HEK293T (cell line): ENCODE measurements at regions not wholly inside any gene's neighbourhood (a gene's known extent, or its start where the extent isn't known, plus 50 kb on each side); places are given as distances from the start of the nearest gene placed in this dataset.

Experiments used
- CTCF ChIA-PET: fragments of 350-600 bp; formaldehyde crosslinking; extraction: SDS; loops from one replicate; lab custom pipeline; 2021; ENCODE audit warnings: antibody characterized with exemption, inconsistent platforms; lab: Yijun Ruan, JAX
- POLR2A ChIA-PET: fragments of 350-600 bp; formaldehyde crosslinking; extraction: SDS; loops from one replicate; lab custom pipeline; 2020; ENCODE audit warnings: antibody characterized with exemption, inconsistent platforms; lab: Yijun Ruan, JAX
- DNase-seq: peaks from one replicate; pipeline ENCODE4 v3.0.0; 2012; ENCODE audit warnings: mixed read lengths; ENCODE audit errors: extremely low spot score
- ARNT ChIP-seq: fragments of 450-650 bp; IDR thresholded peaks from 2 replicates; pipeline ENCODE4 v1.6.1; 2017; ENCODE audit warnings: mild to moderate bottlenecking
- BHLHE40 ChIP-seq: fragments of 450-650 bp; IDR thresholded peaks from 2 replicates; pipeline ENCODE4 v1.6.1; 2016; ENCODE audit warnings: mild to moderate bottlenecking, moderate library complexity, borderline replicate concordance
- CTBP1 ChIP-seq: fragments of 450-650 bp; IDR thresholded peaks from 2 replicates; pipeline ENCODE4 v1.6.1; 2016; ENCODE audit warnings: borderline replicate concordance
- ELF4 ChIP-seq: fragments of 450-650 bp; IDR thresholded peaks from 2 replicates; pipeline ENCODE4 v1.6.1; 2017; ENCODE audit warnings: antibody characterized with exemption
- FOXA1 ChIP-seq: fragments of 450-650 bp; IDR thresholded peaks from 2 replicates; pipeline ENCODE4 v1.6.1; 2016; ENCODE audit warnings: mild to moderate bottlenecking
- FOXK2 ChIP-seq: fragments of 450-650 bp; IDR thresholded peaks from 2 replicates; pipeline ENCODE4 v1.6.1; 2016; ENCODE audit warnings: mild to moderate bottlenecking
- FOXM1 ChIP-seq: fragments of 450-650 bp; IDR thresholded peaks from 2 replicates; pipeline ENCODE4 v1.6.1; 2017; ENCODE audit warnings: mild to moderate bottlenecking, borderline replicate concordance
- HDGF ChIP-seq: fragments of 450-650 bp; IDR thresholded peaks from 2 replicates; pipeline ENCODE4 v1.6.1; 2017; ENCODE audit warnings: antibody characterized with exemption, borderline replicate concordance
- L3MBTL2 ChIP-seq: fragments of 450-650 bp; conservative IDR thresholded peaks from 2 replicates; pipeline ENCODE4 v1.6.1; 2016; ENCODE audit warnings: mild to moderate bottlenecking
- LEF1 ChIP-seq: fragments of 450-650 bp; IDR thresholded peaks from 2 replicates; pipeline ENCODE4 v1.6.1; 2017; ENCODE audit warnings: mild to moderate bottlenecking, borderline replicate concordance
- NFRKB ChIP-seq: fragments of 450-650 bp; IDR thresholded peaks from 2 replicates; pipeline ENCODE4 v1.6.1; 2016; ENCODE audit warnings: mild to moderate bottlenecking, moderate library complexity
- PKNOX1 ChIP-seq: fragments of 450-650 bp; IDR thresholded peaks from 2 replicates; pipeline ENCODE4 v1.6.1; 2016
- SP1 ChIP-seq: fragments of 450-650 bp; IDR thresholded peaks from 2 replicates; pipeline ENCODE4 v1.6.1; 2017
- SUZ12 ChIP-seq: fragments of 450-650 bp; IDR thresholded peaks from 2 replicates; pipeline ENCODE4 v1.6.1; 2016; ENCODE audit warnings: mild to moderate bottlenecking
- TARDBP ChIP-seq: fragments of 450-650 bp; IDR thresholded peaks from 2 replicates; pipeline ENCODE4 v1.6.1; 2016
- ZNF384 ChIP-seq: fragments of 450-650 bp; IDR thresholded peaks from 2 replicates; pipeline ENCODE4 v1.6.1; 2016

- TF ChIP-seq SUZ12 = no peak
- TF ChIP-seq FOXA1 = no peak
- TF ChIP-seq ARNT = no peak
- no peak for TF ChIP-seq LEF1
- no peak for TF ChIP-seq NFRKB
- no peak for DNase-seq
- CTCF ChIA-PET = no interaction called here
- POLR2A ChIA-PET = no interaction called here
Measured at GRCh38 chr13:106874323-106874722, 306.4 kb upstream of the ARGLU1 start.

- CTCF ChIA-PET = no interaction called here
- DNase-seq = no peak
- POLR2A ChIA-PET = no interaction called here
- no peak for TF ChIP-seq NFRKB
- no peak for TF ChIP-seq TARDBP
- TF ChIP-seq FOXK2 = no peak
- TF ChIP-seq L3MBTL2 = no peak
- no peak for TF ChIP-seq FOXA1
- TF ChIP-seq PKNOX1 = no peak
- no peak for TF ChIP-seq ELF4
- no peak for TF ChIP-seq BHLHE40
- no peak for TF ChIP-seq SP1
- no peak for TF ChIP-seq ARNT
- TF ChIP-seq ZNF384 = no peak
- no peak for TF ChIP-seq FOXM1
- no peak for TF ChIP-seq HDGF
Measured at GRCh38 chr13:106873810-106874209, 305.9 kb upstream of the ARGLU1 start.

- POLR2A ChIA-PET = interaction anchor here (1.3 kb wide), 1 partner anchor 17 kb away, joined by 4 read pairs; no protein-coding TSS in a partner anchor
- CTCF ChIA-PET = no interaction called here
- TF ChIP-seq FOXA1 = no peak
- TF ChIP-seq TARDBP = no peak
- TF ChIP-seq ZNF384 = no peak
- no peak for TF ChIP-seq FOXM1
- DNase-seq = peak; percentile 8
Measured at GRCh38 chr13:106867249-106867648, 299.3 kb upstream of the ARGLU1 start.

- ChIA-PET CTCF (no interaction called here), POLR2A (no interaction called here)
- TF ChIP-seq L3MBTL2 = no peak
- no peak for TF ChIP-seq SUZ12
- TF ChIP-seq PKNOX1 = no peak
- no peak for TF ChIP-seq FOXM1
- no peak for TF ChIP-seq SP1
- no peak for TF ChIP-seq CTBP1
- TF ChIP-seq HDGF = no peak
- TF ChIP-seq FOXA1 = no peak
- no peak for TF ChIP-seq NFRKB
- no peak for TF ChIP-seq ARNT
Measured at GRCh38 chr13:106865716-106866440, 297.9 kb upstream of the ARGLU1 start.

GRCh38 chr13:106859533-106859904 is 291.6 kb upstream of the ARGLU1 start:
- POLR2A ChIA-PET = interaction anchor here (1.0 kb wide), 1 partner anchor 9 kb away, joined by 3 read pairs; no protein-coding TSS in a partner anchor
- CTCF ChIA-PET = interaction anchor here (0.9 kb wide), 1 partner anchor 60 kb away, joined by 3 read pairs; no protein-coding TSS in a partner anchor
- peak; percentile 22; the same call in 1 of the 2 replicates for TF ChIP-seq L3MBTL2
- TF ChIP-seq FOXK2 = no peak
- no peak for TF ChIP-seq TARDBP
- TF ChIP-seq BHLHE40 = no peak
- no peak for TF ChIP-seq PKNOX1
- DNase-seq = no peak

More at GRCh38 chr13:106865716-106866440, 297.9 kb upstream of the ARGLU1 start:
- DNase-seq = no peak

GRCh38 chr13:106858903-106859532 is 291.1 kb upstream of the ARGLU1 start:
- TF ChIP-seq LEF1 (no peak), SP1 (no peak), FOXM1 (no peak), FOXA1 (no peak), FOXK2 (no peak), L3MBTL2 (no peak), ARNT (no peak), PKNOX1 (no peak), ZNF384 (no peak), TARDBP (no peak), CTBP1 (no peak), ELF4 (no peak), BHLHE40 (no peak), SUZ12 (no peak), NFRKB (no peak), HDGF (no peak)
- no peak for DNase-seq
- CTCF ChIA-PET = interaction anchor here (0.9 kb wide), 1 partner anchor 60 kb away, joined by 3 read pairs; no protein-coding TSS in a partner anchor
- POLR2A ChIA-PET = interaction anchor here (1.0 kb wide), 1 partner anchor 8 kb away, joined by 3 read pairs; no protein-coding TSS in a partner anchor
